K562 (cell line): ENCODE measurements at regions not wholly inside any gene's neighbourhood (a gene's known extent, or its start where the extent isn't known, plus 50 kb on each side); places are given as distances from the start of the nearest gene placed in this dataset.

Experiments
- ATAC-seq: fragments of 200-7000 bp; cut with Tn5 transposase; 3 replicates; pipeline ENCODE4 v1.9.1; 2020; ENCODE audit warnings: moderate library complexity
- BruUV-seq: library from RNA; stranded (reverse); fragments of 400-500 nt; replicated peaks from 2 replicates; lab custom pipeline; 2021; lab: Mats Ljungman, UMichigan
- CTCF ChIA-PET: fragments of 300-600 bp; formaldehyde crosslinking; extraction: SDS; loops from one replicate; lab custom pipeline; 2021; ENCODE audit warnings: low intra/inter-chr PET ratio; lab: Yijun Ruan, JAX
- POLR2A ChIA-PET: fragments of 300-600, 350-650 bp; sonication (Branson Sonifier 250); formaldehyde crosslinking; extraction: SDS; loops from one replicate; lab custom pipeline; 2021; ENCODE audit warnings: antibody characterized with exemption, inconsistent platforms; lab: Yijun Ruan, JAX
- DNase-seq, 4 experiments: peaks; one replicate each; pipeline versions ENCODE4 v3.0.0 to v3.0.0-alpha.2; 2011 to 2018; ENCODE audit warnings: low spot score in 3 of 4, mixed read lengths in 3 of 4; ENCODE audit errors: extremely low read depth in 1 of 4
- FAIRE-seq: peaks from 2 replicates; lab custom pipeline; 2011; peaks lifted over from hg19 to GRCh38; lab: Jason Lieb, UNC
- H2AFZ ChIP-seq: 2 replicates; pipeline ENCODE4 v1.6.0; 2011; ENCODE audit warnings: low read depth, low read length, control low read depth, inconsistent platforms
- H3K27ac ChIP-seq: fragments of 200-600 bp; 3 replicates; pipeline ENCODE4 v1.8.0; 2011; ENCODE audit warnings: low read depth, mild to moderate bottlenecking, control low read depth, inconsistent platforms, low read length, moderate library complexity, mixed read lengths; ENCODE audit errors: extremely low read depth
- H3K27me3 ChIP-seq, 2 experiments: fragments of 300-600 bp in 1 of 2; 2 replicates in 1 of 2; 3 replicates in 1 of 2; pipeline versions ENCODE4 v1.6.0 to v1.8.0; 2011; ENCODE audit warnings: inconsistent platforms in 2 of 2, low read length in 2 of 2, mild to moderate bottlenecking in 1 of 2, mixed read lengths in 1 of 2, moderate library complexity in 1 of 2; ENCODE audit not compliant: control insufficient read depth in 2 of 2, insufficient read depth in 2 of 2
- H3K36me3 ChIP-seq: fragments of 300-600 bp; 3 replicates; pipeline ENCODE4 v1.8.0; 2011; ENCODE audit warnings: mild to moderate bottlenecking, low read length, inconsistent platforms; ENCODE audit not compliant: control insufficient read depth, insufficient read depth
- H3K4me1 ChIP-seq, 2 experiments: fragments of 200-600 bp in 1 of 2; replicated peaks in 1 of 2; 2 replicates in 1 of 2; 3 replicates in 1 of 2; pipeline versions ENCODE4 v1.5.1 to v1.8.0; 2011; ENCODE audit warnings: inconsistent platforms in 2 of 2, low read length in 2 of 2, mild to moderate bottlenecking in 1 of 2, mixed read lengths in 1 of 2, moderate library complexity in 1 of 2; ENCODE audit not compliant: control insufficient read depth in 2 of 2, insufficient read depth in 2 of 2
- H3K4me2 ChIP-seq: 2 replicates; pipeline ENCODE4 v1.6.1; 2011; ENCODE audit warnings: low read length, control low read depth, inconsistent platforms, mixed read lengths; ENCODE audit not compliant: insufficient read depth
- H3K4me3 ChIP-seq: fragments of 200-600 bp; sonication (generic), shearing (Covaris generic); 2 replicates; pipeline ENCODE4 v1.5.1; 2016; ENCODE audit warnings: control low read depth, inconsistent platforms
- H3K79me2 ChIP-seq: fragments of 200-600 bp; 3 replicates; pipeline ENCODE4 v1.8.0; 2011; ENCODE audit warnings: low read length, inconsistent platforms; ENCODE audit not compliant: control insufficient read depth, insufficient read depth
- H3K9ac ChIP-seq, 2 experiments: 2 replicates each; pipeline versions ENCODE4 v1.6.0 to v1.6.1; 2011; ENCODE audit warnings: low read depth in 2 of 2, low read length in 2 of 2, control low read depth in 1 of 2, inconsistent platforms in 1 of 2, mild to moderate bottlenecking in 1 of 2, mixed read lengths in 1 of 2; ENCODE audit not compliant: insufficient read depth in 1 of 2
- H3K9me1 ChIP-seq: one replicate; pipeline ENCODE4 v1.6.0; 2011; ENCODE audit warnings: inconsistent platforms, mild to moderate bottlenecking, low read length, moderate library complexity; ENCODE audit not compliant: control insufficient read depth, insufficient read depth
- H3K9me3 ChIP-seq: replicated peaks from 2 replicates; pipeline ENCODE4 v1.5.1; 2011; ENCODE audit warnings: low read depth, low read length, inconsistent platforms; ENCODE audit not compliant: control insufficient read depth, insufficient read depth
- H4K20me1 ChIP-seq: replicated peaks from 2 replicates; pipeline ENCODE4 v1.6.1; 2011; ENCODE audit warnings: low read length, inconsistent platforms, mixed read lengths; ENCODE audit not compliant: control insufficient read depth, insufficient read depth
- BCL6 ChIP-seq: fragments of 250-450 bp; sonication (Bioruptor Pico); IDR thresholded peaks from 2 replicates; pipeline ENCODE4 v1.4.0; 2020
- EGR1 ChIP-seq: fragments of 450-650 bp; conservative IDR thresholded peaks from 2 replicates; pipeline ENCODE4 v1.6.1; 2017; ENCODE audit warnings: mild to moderate bottlenecking
- HNRNPLL ChIP-seq: fragments of 200-400 bp; formaldehyde crosslinking; IDR thresholded peaks from 2 replicates; pipeline ENCODE4 v1.6.1; 2017; ENCODE audit warnings: low read length, low read depth, mild to moderate bottlenecking; ENCODE audit not compliant: poor library complexity, severe bottlenecking
- MEF2D ChIP-seq: conservative IDR thresholded peaks from 2 replicates; pipeline ENCODE4 v1.6.1; 2016; ENCODE audit warnings: low read depth, missing genetic modification characterization, missing compliant biosample characterization
- NCOA1 ChIP-seq: fragments of 450-650 bp; IDR thresholded peaks from 2 replicates; pipeline ENCODE4 v1.6.1; 2016; ENCODE audit warnings: low read depth
- PML ChIP-seq: IDR thresholded peaks from 2 replicates; pipeline ENCODE4 v1.6.1; 2012; ENCODE audit warnings: low read length, inconsistent platforms
- SIN3A ChIP-seq, 2 experiments: fragments of 150-350 bp in 1 of 2; IDR thresholded peaks; 2 replicates each; pipeline ENCODE4 v1.6.1; 2011 to 2016; ENCODE audit warnings: borderline replicate concordance in 2 of 2, low read depth in 2 of 2, low read length in 2 of 2, mild to moderate bottlenecking in 2 of 2, moderate library complexity in 2 of 2; ENCODE audit not compliant: control insufficient read depth in 1 of 2
- THRAP3 ChIP-seq: fragments of 450-650 bp; IDR thresholded peaks from 2 replicates; pipeline ENCODE4 v1.6.1; 2016; ENCODE audit warnings: mild to moderate bottlenecking, inconsistent platforms, borderline replicate concordance
- ZKSCAN3 ChIP-seq: fragments of 250-450 bp; sonication (Bioruptor Pico); IDR thresholded peaks from 2 replicates; pipeline ENCODE4 v1.4.0; 2020
- ZNF232 ChIP-seq: sonication (generic); formaldehyde crosslinking; IDR thresholded peaks from 2 replicates; pipeline ENCODE4 v1.8.0; 2022; ENCODE audit warnings: mild to moderate bottlenecking, missing genetic modification reagents
- ZNF41 ChIP-seq: fragments of 250-450 bp; sonication (Bioruptor Pico); conservative IDR thresholded peaks from 2 replicates; pipeline ENCODE4 v1.4.0; 2020; ENCODE audit warnings: mild to moderate bottlenecking
- ZNF778 ChIP-seq: fragments of 450-650 bp; formaldehyde crosslinking; IDR thresholded peaks from 2 replicates; pipeline ENCODE4 v1.4.0; 2020; ENCODE audit warnings: mild to moderate bottlenecking, moderate library complexity
- WGBS: fragments of 100-300 bp; shearing (Covaris generic); methylation state at CpG from one replicate; pipeline ENCODE4 v1.1.6; 2016; ENCODE audit warnings: low coverage, mixed read lengths; ENCODE audit not compliant: insufficient coverage; ENCODE audit errors: missing lambda C conversion rate; 5-methylcytosine and 5-hydroxymethylcytosine counted together
- in situ Hi-C: fragments of 300-500 bp; cut with MboI; formaldehyde crosslinking; loops from 4 replicates; pipeline ENCODE4 v1.15.0; 2018; ENCODE audit warnings: inconsistent platforms, mixed read lengths
- intact Hi-C: fragments of 100-400 bp; cut with micrococcal nuclease; formaldehyde crosslinking; loops from 2 replicates; pipeline ENCODE4 v1.14.2; 2022
- TF ChIP-seq, protein P1 (sequence below), 2 experiments: fragments of 450-650 bp; formaldehyde crosslinking in 1 of 2; IDR thresholded peaks; 2 replicates each; pipeline versions ENCODE4 v1.4.0 to v1.6.1; 2014 to 2020; ENCODE audit warnings: mild to moderate bottlenecking in 2 of 2, borderline replicate concordance in 1 of 2, low read depth in 1 of 2
- TF ChIP-seq, protein P2 (sequence below): fragments of 250-450 bp; sonication (Bioruptor Pico); IDR thresholded peaks from 2 replicates; pipeline ENCODE4 v1.5.0; 2022; ENCODE audit warnings: mild to moderate bottlenecking

GRCh38 chr13:109485136-109485794, 301.1 kb downstream of the IRS2 start:
- H3K9me3 ChIP-seq, result no peaks in the 10 kb centered on the region
- in situ Hi-C loops, result no loop called here
- CTCF ChIA-PET, result no interaction called here
- no peak for TF ChIP-seq MEF2D (tag)
- TF ChIP-seq, protein P1, sequence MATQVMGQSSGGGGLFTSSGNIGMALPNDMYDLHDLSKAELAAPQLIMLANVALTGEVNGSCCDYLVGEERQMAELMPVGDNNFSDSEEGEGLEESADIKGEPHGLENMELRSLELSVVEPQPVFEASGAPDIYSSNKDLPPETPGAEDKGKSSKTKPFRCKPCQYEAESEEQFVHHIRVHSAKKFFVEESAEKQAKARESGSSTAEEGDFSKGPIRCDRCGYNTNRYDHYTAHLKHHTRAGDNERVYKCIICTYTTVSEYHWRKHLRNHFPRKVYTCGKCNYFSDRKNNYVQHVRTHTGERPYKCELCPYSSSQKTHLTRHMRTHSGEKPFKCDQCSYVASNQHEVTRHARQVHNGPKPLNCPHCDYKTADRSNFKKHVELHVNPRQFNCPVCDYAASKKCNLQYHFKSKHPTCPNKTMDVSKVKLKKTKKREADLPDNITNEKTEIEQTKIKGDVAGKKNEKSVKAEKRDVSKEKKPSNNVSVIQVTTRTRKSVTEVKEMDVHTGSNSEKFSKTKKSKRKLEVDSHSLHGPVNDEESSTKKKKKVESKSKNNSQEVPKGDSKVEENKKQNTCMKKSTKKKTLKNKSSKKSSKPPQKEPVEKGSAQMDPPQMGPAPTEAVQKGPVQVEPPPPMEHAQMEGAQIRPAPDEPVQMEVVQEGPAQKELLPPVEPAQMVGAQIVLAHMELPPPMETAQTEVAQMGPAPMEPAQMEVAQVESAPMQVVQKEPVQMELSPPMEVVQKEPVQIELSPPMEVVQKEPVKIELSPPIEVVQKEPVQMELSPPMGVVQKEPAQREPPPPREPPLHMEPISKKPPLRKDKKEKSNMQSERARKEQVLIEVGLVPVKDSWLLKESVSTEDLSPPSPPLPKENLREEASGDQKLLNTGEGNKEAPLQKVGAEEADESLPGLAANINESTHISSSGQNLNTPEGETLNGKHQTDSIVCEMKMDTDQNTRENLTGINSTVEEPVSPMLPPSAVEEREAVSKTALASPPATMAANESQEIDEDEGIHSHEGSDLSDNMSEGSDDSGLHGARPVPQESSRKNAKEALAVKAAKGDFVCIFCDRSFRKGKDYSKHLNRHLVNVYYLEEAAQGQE (IDR thresholded peaks at IDR 0.05; ENCODE audit: borderline replicate concordance), result no peak
- TF ChIP-seq, protein P1 (CRISPR knock-in tag; IDR thresholded peaks at IDR 0.05; ENCODE audit: low read depth), result no peak
- TF ChIP-seq ZNF41 (CRISPR knock-in tag), result no peak
- no peak for TF ChIP-seq EGR1
- TF ChIP-seq, protein P2, sequence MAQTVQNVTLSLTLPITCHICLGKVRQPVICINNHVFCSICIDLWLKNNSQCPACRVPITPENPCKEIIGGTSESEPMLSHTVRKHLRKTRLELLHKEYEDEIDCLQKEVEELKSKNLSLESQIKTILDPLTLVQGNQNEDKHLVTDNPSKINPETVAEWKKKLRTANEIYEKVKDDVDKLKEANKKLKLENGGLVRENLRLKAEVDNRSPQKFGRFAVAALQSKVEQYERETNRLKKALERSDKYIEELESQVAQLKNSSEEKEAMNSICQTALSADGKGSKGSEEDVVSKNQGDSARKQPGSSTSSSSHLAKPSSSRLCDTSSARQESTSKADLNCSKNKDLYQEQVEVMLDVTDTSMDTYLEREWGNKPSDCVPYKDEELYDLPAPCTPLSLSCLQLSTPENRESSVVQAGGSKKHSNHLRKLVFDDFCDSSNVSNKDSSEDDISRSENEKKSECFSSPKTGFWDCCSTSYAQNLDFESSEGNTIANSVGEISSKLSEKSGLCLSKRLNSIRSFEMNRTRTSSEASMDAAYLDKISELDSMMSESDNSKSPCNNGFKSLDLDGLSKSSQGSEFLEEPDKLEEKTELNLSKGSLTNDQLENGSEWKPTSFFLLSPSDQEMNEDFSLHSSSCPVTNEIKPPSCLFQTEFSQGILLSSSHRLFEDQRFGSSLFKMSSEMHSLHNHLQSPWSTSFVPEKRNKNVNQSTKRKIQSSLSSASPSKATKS (CRISPR knock-in tag), result no peak
- TF ChIP-seq BCL6 (CRISPR knock-in tag), result no peak
- TF ChIP-seq ZNF232 (CRISPR knock-in tag), result no peak
- TF ChIP-seq SIN3A (IDR thresholded peaks at IDR 0.05; ENCODE audit: borderline replicate concordance in 2 of 2, control insufficient read depth in 1 of 2, low read depth in 2 of 2, low read length in 2 of 2), result no peak
- TF ChIP-seq HNRNPLL, result no peak
- no peak for TF ChIP-seq NCOA1
- no peak for TF ChIP-seq PML
- TF ChIP-seq THRAP3, result no peak
- no peak for TF ChIP-seq ZNF778 (CRISPR knock-in tag)
- TF ChIP-seq ZKSCAN3 (CRISPR knock-in tag), result no peak

More at GRCh38 chr13:109485136-109485794, 301.1 kb downstream of the IRS2 start:
- H3K4me1 ChIP-seq, result peaks cover 0 to 6% of the 10 kb centered on the region in 2 experiments; a peak in 1 of 5 replicates
- no TSS peak for BruUV-seq
- H3K4me2 ChIP-seq, result no peak overlapping the region
- DNase-seq (no peak), FAIRE-seq (no peak), ATAC-seq (no peak)
- intact Hi-C loops, result no loop called here
- no peaks in the 10 kb centered on the region for H3K79me2 ChIP-seq
- H3K4me3 ChIP-seq, result no peak overlapping the region
- H3K27me3 ChIP-seq, result no peaks in the 10 kb centered on the region
- no peak overlapping the region for H3K27ac ChIP-seq
- POLR2A ChIA-PET, result no interaction called here
- H3K9ac ChIP-seq, result no peak overlapping the region
- H2AFZ ChIP-seq, result no peak overlapping the region
- H3K9me1 ChIP-seq, result no peaks in the 10 kb centered on the region
- WGBS, result 0% methylated on average over 13 of the region's 13 CpGs
- no peaks in the 10 kb centered on the region for H3K36me3 ChIP-seq
- H4K20me1 ChIP-seq, result no peaks in the 10 kb centered on the region
